Activated CD8-positive, alpha-beta T cell treated with anti-CD3 and anti-CD28 coated beads for 36 hours (primary cell): ENCODE measurements at regions not wholly inside any gene's neighbourhood (a gene's known extent, or its start where the extent isn't known, plus 50 kb on each side); places are given as distances from the start of the nearest gene placed in this dataset.

Source experiments
- ATAC-seq: fragments of 200-7000 bp; cut with Tn5 transposase; one replicate; pipeline ENCODE4 v1.10.0; 2021; ENCODE audit warnings: mild to moderate bottlenecking, moderate library complexity
- CTCF ChIA-PET: fragments of 350-600 bp; sonication (Branson Sonifier 250); formaldehyde crosslinking; loops from one replicate; lab custom pipeline; 2021; ENCODE audit warnings: antibody characterized with exemption; lab: Charles Lee
- POLR2A ChIA-PET: fragments of 350-600 bp; sonication (Branson Sonifier 250); formaldehyde crosslinking; loops from one replicate; lab custom pipeline; 2021; ENCODE audit warnings: antibody characterized with exemption; lab: Charles Lee
- DNase-seq: peaks from one replicate; pipeline ENCODE4 v3.0.0-alpha.2; 2020
- H3K27ac Mint-ChIP-seq: one replicate; pipeline ENCODE4 v1.8.0; 2021; ENCODE audit warnings: mild to moderate bottlenecking, mixed read lengths
- H3K27me3 Mint-ChIP-seq: one replicate; pipeline ENCODE4 v1.8.0; 2021; ENCODE audit warnings: mixed read lengths
- H3K36me3 Mint-ChIP-seq: one replicate; pipeline ENCODE4 v1.8.0; 2021; ENCODE audit warnings: low read depth, mixed read lengths
- H3K4me1 Mint-ChIP-seq: one replicate; pipeline ENCODE4 v1.8.0; 2021; ENCODE audit warnings: low read depth, mixed read lengths
- H3K4me3 Mint-ChIP-seq: one replicate; pipeline ENCODE4 v1.8.0; 2021; ENCODE audit warnings: mild to moderate bottlenecking, moderate library complexity, mixed read lengths
- H3K9me3 Mint-ChIP-seq: one replicate; pipeline ENCODE4 v1.8.0; 2021; ENCODE audit warnings: mixed read lengths
- CTCF ChIP-seq: fragments of 200-600 bp; IDR thresholded peaks from one replicate; pipeline ENCODE4 v1.8.0; 2022; ENCODE audit warnings: antibody characterized with exemption, mild to moderate bottlenecking
- intact Hi-C: fragments of 100-400 bp; cut with micrococcal nuclease; formaldehyde crosslinking; loops from one replicate; pipeline ENCODE4 v1.10.0; 2022

- H3K4me1 Mint-ChIP-seq = no peaks in the 10 kb centered on the region
- no peaks in the 10 kb centered on the region for H3K36me3 Mint-ChIP-seq
- intact Hi-C loops = no loop called here
- CTCF ChIA-PET = no interaction called here
- TF ChIP-seq CTCF = no peak
- H3K4me3 Mint-ChIP-seq = no peak overlapping the region
- peaks cover 4% of the 10 kb centered on the region for H3K9me3 Mint-ChIP-seq
- POLR2A ChIA-PET = interaction anchor here (0.7 kb wide), 1 partner anchor 19 kb away, joined by 3 read pairs; no protein-coding TSS in a partner anchor
- H3K27me3 Mint-ChIP-seq = peaks cover 7% of the 10 kb centered on the region
- ATAC-seq (no peak), DNase-seq (no peak)
- H3K27ac Mint-ChIP-seq = no peak overlapping the region
These were observed 291.4 kb downstream of the CTTN start for GRCh38 chr11:70689764-70690163.

- peaks cover 4% of the 10 kb centered on the region for H3K9me3 Mint-ChIP-seq
- no peak for TF ChIP-seq CTCF
- no peak for DNase-seq
- no peaks in the 10 kb centered on the region for H3K4me1 Mint-ChIP-seq
- H3K36me3 Mint-ChIP-seq = no peaks in the 10 kb centered on the region
- H3K27ac Mint-ChIP-seq = no peak overlapping the region
- no peak for ATAC-seq
- ChIA-PET CTCF (no interaction called here), POLR2A (interaction anchor here (0.7 kb wide), 1 partner anchor 588 kb away, joined by 3 read pairs; no protein-coding TSS in a partner anchor)
- H3K4me3 Mint-ChIP-seq = no peak overlapping the region
- intact Hi-C loops = no loop called here
- H3K27me3 Mint-ChIP-seq = peaks cover 7% of the 10 kb centered on the region
These were observed 293.8 kb downstream of the CTTN start for GRCh38 chr11:70692131-70692530.

- POLR2A ChIA-PET = no interaction called here
- intact Hi-C loops = no loop called here
- Mint-ChIP-seq H3K27me3 (peaks cover 5% of the 10 kb centered on the region), H3K36me3 (no peaks in the 10 kb centered on the region), H3K27ac (no peak overlapping the region), H3K9me3 (peaks cover 4% of the 10 kb centered on the region), H3K4me1 (no peaks in the 10 kb centered on the region), H3K4me3 (no peak overlapping the region)
- ATAC-seq (no peak), DNase-seq (no peak)
- TF ChIP-seq CTCF = no peak
- CTCF ChIA-PET = no interaction called here
These were observed 296.0 kb downstream of the CTTN start for GRCh38 chr11:70694371-70694770.

GRCh38 chr11:70695086-70695960, 297.0 kb downstream of the CTTN start:
- TF ChIP-seq CTCF = no peak
- DNase-seq (no peak), ATAC-seq (no peak)
- Mint-ChIP-seq H3K36me3 (no peaks in the 10 kb centered on the region), H3K27ac (no peak overlapping the region), H3K9me3 (no peaks in the 10 kb centered on the region), H3K27me3 (peaks cover 2% of the 10 kb centered on the region), H3K4me1 (no peaks in the 10 kb centered on the region), H3K4me3 (no peak overlapping the region)
- ChIA-PET POLR2A (no interaction called here), CTCF (no interaction called here)
- intact Hi-C loops = no loop called here

GRCh38 chr11:70696076-70696475, 297.7 kb downstream of the CTTN start:
- POLR2A ChIA-PET = no interaction called here
- TF ChIP-seq CTCF = no peak
- DNase-seq (no peak), ATAC-seq (no peak)
- CTCF ChIA-PET = no interaction called here
- intact Hi-C loops = no loop called here
- Mint-ChIP-seq H3K4me1 (no peaks in the 10 kb centered on the region), H3K9me3 (no peaks in the 10 kb centered on the region), H3K27me3 (peaks cover 2% of the 10 kb centered on the region), H3K4me3 (no peak overlapping the region), H3K36me3 (no peaks in the 10 kb centered on the region), H3K27ac (no peak overlapping the region)
